HS-27A (cell line): ENCODE measurements at regions not wholly inside any gene's neighbourhood (a gene's known extent, or its start where the extent isn't known, plus 50 kb on each side); places are given as distances from the start of the nearest gene placed in this dataset.
"Not testable (repeated sequence)": the region's sequence is repeated elsewhere in the genome, so short reads cannot be mapped to it uniquely, and the experiment has no call there.

Experiments
- DNase-seq: peaks from one replicate; pipeline ENCODE4 v3.0.0-alpha.2; 2012; ENCODE audit warnings: low read depth, missing footprints

DNA sequence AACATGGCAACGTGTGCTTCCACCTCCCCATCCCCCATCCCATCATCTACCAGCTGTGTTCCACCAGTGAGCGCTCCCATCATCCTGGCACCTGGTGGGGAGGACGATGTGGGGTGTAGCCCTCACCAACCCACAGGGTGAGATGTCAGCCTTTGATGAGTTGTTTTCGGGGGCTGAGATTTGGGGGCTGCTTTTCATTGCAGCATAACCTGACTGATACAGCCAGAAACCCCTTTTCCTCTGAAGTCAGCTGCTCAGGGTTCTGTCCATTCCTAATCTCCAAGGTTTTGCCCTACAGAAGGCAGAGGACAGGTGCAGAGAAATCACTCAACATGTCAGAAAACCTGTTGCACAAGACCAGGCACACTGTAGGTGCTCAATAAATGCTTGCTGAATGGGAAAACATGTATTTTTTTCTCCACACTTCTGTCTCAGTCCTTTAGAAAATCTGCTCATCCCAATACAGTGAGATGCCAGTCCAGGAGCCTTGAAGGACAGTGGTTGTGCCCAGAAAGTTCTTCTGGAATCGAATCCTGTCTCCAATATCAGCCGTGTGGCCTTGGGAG is 239.8 kb downstream of the RBM19 start:
- DNase-seq = no peak

DNA sequence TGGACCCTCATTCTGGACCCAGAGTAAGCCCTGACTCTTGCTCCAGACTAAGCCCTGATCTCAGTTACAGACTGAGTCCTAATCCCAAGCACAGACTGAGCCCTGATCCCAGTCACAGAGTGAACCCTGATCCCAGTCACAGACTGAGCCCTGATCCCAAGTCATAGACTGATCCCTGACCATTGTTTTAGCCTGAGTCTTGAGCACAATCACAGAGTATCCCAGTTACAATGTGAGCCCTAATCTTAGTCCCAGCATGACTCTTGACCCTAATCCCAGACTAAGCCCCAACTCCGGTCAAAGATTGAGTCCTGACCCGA is 240.6 kb downstream of the RBM19 start:
- DNase-seq = no peak

DNA sequence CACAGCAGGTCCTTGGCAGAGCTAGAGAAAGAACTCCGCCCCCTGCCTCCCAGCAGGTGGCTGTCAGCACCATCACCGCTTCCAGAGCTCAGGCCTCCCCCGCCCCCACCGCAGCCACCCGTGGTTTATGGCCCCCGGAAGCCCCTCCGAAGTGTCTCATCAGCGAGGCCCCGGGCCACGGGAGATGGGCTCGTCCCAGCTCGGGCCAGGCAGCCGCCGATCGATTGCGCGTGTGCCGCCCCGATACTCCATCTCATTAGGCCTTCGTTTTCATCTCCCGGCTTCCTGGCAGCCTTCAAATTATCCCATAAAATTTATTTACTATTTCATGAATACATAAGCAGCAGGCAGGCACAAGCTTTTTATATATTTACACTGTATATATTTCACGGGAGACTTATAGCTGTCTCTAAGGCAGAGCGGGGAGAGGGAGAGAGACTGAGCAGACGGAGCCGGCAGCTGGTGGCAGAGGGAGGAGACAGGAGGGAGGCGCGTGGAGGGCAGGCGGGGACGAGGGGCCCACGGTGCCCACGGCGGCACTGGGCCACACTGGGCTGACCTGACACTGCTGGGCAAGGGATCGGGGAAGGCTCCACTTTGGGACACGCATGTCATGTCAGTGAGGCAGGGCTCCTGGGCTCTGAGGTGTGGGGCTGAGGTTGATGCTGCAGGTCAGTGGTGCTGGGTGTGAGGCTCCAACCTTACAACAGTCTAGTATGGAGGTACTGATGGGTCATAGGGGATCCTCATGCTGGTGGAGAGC is 241.2 kb downstream of the RBM19 start:
- no peak for DNase-seq

DNA sequence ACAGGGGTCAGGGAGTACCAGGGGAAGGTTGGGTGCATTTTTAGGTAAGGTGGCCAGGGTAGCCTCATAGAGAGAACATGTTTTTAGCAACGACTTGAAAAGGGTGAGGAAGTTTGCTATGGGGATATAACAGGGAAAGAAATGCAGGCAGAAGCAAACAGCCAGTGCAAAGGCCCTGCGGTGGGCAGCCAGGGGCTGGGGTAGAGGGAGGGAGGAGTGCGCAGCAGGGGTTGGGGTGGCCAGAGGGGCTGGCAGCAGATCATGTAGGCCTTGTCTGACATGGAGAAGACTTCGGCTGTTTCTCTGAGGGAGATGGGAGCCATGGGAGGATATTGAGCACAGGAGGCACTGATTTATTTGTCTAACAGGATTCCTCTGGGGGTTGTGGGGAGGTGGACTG is 242.5 kb downstream of the RBM19 start:
- DNase-seq = no peak

DNA sequence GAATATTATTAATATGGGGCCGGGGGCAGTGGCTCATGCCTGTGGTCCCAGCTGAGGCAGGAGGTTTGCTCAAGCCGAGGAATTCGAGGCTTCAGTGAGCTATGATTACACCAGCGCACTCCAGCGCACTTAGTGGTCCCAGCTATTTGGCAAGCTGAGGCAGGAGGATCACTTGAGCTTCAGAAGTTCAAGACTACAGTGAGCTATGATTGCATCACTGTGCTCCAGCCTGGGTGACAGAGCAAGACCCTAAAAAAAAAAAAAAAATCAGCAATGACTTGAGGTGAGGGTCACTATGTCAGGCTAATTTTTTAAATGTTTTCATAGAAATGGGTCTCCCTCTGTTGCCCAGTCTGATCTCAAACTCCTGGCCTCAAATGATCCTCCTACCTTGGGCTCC is 243.4 kb downstream of the RBM19 start:
- DNase-seq = no peak

DNA sequence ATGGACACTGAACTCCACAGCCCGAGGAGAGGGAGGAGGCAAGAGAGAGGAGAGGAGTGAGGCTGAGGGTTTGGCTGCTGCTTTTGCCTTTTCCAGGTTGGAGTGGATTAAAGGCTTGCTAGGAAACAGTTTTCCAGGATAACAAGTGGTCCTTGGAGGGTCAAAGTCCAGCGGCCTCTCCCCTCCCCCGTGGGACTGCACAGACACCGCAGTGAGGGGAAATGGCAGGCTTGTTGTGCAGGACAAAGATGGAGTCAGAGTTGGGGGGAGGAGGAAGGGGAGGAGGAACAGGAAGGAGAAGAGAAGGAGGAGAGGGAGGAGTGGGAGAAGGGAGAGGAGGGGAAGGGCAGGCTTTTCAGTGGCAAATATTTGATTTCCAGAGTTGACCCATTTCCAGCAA is 245.5 kb downstream of the RBM19 start:
- no peak for DNase-seq

DNA sequence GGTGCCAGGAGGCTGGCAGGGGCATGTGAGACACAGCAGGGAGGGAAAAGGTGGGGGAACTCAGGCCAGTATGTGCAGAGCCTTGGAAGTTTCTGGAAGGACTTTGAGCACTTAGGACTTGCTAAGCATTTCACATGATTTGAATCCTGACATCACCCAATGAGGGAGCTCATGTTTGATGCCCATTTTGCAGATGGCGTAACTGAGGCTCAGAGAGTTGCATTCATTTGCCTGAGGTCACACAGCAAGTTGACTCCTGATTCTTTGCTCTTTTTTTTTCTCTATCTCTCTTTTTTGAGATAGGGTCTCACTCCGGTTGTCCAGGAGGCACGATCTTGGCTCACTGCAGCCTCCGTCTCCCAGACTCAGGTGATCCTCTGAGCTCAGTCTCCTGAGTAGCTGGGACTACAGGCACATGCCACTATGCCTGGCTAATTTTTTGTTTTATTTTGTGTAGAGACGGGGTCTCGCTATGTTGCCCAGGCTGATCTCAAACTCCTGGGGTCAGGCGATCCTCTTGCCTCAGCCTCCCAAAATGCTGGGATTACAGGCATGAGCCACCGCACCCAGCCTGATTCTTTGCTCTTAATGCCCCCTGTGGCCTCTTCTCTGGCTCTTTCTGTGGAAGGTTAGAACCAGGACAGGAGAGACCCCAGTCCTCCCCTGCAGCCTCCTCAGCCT is 246.1 kb downstream of the RBM19 start:
- DNase-seq = no peak

DNA sequence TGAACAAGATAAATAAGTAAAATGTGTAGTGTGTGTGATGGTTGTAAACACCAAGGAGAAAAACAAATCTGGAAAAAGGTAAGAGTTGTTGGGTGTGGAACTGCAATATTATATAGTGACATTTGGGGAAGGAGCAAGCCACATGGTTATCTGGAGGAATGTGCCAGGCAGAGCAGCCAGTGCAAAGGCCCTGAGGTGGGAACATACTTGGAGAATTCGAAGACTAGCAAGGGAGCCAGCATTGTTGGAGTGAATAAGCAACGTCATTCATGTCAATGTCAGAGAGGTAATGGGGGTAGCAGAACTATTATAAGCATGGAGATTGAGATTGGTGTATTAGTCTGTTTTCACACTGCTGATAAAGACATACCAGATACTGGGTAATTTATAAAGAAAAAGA is 241.5 kb upstream of the LHX5 start:
- DNase-seq = no peak

DNA sequence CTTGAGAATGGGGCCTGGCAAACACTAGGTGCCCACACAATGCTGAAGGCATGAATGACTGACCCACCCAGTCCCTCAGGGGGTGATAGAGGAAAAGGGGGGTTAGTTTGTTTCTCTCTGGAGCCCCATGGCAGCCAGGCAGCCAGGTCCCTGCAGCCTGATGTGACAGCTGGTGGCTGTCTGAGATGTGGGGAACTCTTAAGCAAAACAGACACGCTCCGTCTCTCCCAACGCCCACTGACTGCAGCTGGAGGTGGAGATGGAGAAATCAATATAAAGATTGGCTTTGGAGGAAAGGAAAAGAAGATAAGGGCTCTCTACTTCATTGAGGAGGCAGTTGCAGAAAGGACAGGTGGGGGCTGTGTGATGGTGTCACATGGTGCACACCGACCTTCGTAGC is 240.8 kb upstream of the LHX5 start:
- no peak for DNase-seq

DNA sequence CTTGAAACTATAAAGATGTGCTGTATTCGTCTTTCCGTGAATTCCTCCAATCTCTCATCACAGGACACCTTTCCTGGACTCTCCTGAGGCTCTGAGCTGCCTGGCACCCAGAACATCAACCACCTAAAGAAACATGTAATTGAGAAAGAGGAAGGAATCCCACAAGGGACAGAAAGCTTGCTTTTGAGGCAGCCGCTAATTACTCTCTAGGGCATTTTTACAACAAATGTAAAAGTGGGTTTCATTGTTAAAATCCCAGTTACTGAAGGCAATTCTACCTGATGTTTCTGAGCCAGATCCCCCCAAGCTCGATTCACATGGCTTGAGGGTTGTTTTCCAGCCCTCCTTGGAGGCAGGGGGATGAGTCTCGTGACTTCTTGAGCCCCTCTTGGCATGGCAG is 238.5 kb upstream of the LHX5 start:
- DNase-seq = no peak

DNA sequence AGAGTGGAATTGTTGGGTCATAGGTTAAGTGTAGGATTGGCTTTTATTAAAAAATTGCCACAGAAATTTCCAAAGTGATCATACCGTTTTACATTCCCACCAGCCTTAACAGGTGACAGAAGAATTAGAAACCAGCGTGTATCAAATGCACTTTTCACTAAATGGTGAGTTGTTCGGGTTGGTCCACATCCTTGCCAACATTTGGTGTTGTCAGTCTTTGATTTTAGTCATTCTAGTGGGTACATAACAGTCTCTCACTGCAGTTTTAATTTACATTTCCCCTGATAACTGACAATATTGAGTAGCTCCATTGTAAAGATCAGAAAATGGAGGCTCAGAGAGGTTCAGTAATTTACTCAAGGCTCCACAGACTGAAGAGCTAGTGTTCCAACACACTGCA is 237.8 kb upstream of the LHX5 start:
- no peak for DNase-seq

DNA sequence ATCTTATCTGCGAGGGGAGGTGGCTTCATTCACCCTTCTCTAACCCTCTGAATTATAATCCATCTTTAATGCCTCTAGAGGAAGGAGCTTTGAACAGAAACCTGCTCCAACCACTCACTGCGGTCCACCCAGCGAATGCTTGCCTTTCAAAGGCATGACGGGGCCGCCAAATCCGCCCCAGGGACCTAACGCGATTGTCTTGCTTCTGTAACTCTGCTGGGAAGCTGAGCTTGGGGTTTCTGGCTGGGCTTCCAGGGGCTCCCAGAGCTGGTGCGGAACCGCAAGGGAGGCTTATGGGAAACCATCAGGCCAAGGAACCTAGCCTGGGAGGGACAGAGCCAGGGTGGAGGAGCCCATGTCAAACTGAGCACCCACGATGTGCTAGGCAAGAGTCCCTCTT is 231.2 kb upstream of the LHX5 start:
- DNase-seq = no peak

DNA sequence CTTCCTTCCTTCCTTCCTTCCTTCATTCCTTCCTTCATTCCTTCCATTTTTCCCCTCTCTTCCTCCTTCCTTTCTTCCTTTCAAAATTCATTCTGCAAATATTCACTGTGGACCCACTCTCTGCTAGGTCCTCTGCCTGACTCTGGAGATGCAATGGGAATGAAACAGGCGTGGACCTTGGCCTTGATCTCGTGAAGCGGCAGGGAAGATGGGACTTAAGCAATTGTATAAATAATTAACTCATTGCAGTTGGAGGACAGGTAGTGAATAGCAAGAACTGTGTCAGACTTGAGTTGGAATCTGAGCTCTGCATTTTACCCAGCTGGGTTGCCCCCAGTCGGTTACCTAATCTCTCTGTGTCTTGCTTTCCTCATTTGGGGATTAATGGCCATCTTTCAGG is 230.6 kb upstream of the LHX5 start:
- no peak for DNase-seq

DNA sequence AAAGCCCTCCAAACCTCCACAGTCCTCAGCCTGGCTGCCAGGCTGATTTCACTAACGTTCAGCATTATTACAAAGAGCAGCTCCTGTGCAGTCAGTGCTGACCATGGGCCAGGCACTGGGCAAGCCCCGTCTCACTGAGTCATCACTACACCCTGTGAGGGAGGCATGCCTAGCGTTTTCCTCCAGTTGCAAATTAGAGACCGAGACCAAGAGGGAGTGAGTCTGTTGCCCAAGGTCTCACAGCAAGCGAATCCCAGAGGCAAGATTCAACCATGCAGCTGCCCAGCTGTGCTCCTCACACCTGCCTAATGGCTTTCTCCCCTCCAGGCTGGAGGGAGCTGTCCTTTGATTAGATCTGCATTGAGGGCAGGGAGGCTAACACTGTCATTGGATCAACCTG is 229.3 kb upstream of the LHX5 start:
- DNase-seq = peak; percentile 12

DNA sequence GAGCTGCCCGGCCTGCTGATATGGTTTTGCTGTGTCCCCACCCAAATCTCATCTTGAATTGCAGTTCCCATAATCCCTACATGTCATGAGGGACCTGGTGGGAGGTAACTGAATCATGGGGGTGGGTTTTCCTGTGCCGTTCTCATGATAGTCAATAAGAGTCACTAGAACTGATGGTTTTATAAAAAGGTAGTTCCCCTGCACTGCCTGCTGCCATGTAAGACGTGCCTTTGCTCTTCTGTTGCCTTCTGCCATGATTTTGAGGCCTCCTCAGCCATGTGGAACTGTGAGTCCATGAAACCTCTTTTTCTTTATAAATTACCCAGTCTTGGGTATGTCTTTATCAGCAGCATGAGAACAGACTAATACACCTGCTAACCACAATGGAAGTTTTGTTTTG is 228.3 kb upstream of the LHX5 start:
- DNase-seq = not testable (repeated sequence)

DNA sequence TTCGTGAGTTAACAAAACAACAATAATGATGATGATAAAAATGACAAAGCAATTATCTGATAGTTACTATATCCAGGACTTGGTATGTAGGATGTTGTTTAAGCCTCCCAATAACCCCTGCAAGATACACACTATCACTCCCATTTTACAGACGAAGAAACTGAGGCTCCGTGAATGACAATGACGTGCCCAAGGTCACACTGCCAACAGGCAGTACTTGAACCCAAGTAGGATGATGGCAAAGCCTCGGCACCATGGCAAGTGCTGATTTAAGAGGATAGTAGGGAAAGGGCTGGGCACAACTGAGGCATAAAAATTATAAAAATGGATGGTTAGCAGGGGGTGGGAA is 226.8 kb upstream of the LHX5 start:
- no peak for DNase-seq

DNA sequence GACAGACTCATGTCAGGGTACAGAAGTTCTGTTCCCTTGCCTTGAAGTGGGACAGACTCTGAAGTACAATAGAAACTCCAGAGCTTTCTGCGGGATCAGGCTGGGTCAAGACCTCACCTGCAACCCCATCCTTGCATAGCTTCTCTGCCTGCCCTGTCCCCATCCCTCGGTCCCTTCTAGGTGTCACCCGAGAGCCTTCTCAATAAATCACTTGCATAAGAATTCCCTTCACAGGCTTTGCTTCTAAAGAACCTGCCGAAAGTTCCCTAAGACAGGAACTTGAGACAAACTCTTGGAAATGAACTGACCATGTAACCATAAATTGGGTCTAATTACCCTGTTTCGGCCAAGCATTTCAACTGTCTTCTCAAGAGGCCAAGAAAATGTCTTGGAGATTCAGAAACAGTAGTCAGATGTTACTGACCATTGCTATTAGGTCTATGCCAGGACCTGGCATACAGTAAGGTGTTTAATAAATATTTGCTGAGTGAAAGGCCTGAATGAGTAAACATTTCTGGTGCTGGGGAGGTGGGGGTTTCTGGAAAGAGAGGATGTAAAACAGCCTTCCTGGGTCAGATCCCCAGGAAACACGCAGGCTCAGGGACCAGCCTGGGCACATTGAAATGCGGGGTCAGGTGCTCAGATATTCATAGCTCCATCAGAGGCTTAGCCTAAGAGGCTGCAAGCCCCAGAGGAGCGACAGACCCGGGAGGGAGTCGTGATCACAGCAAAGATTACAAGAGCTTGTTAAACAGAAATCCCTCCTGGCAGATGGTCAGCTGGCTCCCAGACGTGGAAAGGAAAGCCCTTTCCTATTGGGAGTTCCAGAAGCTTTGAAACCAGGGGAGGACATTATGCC is 226.2 kb upstream of the LHX5 start:
- no peak for DNase-seq

DNA sequence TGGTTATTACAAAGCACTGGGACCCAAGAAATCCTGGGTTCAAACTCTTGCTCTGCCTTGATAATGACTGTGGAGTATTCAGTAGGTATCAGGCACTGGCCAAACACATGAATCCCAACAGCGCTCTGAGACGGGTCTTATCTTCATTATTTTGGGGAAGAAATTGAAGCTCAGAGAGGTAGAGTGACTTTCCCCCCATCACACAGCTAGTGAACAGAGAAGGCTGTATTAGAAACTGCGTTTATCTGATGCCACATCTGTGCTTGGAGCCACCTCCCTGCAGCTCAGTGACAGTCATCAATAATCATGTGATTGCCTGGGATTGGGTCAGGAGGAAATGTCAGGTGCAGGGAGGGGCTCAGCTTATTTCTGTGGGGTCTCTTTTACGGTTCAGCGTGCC is 225.4 kb upstream of the LHX5 start:
- DNase-seq = no peak

DNA sequence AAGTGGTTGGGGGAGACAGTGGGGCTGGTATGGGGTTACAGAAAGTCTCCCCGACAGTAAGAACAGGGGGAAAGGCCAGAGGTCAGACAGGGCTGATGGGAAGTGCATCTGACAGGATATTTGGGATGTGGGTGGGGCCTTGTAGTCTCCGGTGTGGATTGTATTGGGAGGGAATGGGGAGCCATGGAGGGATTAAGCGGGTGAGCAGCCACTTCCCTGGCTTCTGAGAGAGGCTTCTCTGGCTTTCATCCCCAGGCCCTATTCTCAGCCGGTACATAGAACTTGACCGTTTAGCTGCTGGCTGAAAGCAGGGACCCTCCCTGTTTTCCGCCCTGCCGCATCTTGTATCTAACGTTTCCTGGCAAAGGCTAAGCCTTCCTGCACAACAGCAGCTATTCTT is 222.0 kb upstream of the LHX5 start:
- DNase-seq = no peak

DNA sequence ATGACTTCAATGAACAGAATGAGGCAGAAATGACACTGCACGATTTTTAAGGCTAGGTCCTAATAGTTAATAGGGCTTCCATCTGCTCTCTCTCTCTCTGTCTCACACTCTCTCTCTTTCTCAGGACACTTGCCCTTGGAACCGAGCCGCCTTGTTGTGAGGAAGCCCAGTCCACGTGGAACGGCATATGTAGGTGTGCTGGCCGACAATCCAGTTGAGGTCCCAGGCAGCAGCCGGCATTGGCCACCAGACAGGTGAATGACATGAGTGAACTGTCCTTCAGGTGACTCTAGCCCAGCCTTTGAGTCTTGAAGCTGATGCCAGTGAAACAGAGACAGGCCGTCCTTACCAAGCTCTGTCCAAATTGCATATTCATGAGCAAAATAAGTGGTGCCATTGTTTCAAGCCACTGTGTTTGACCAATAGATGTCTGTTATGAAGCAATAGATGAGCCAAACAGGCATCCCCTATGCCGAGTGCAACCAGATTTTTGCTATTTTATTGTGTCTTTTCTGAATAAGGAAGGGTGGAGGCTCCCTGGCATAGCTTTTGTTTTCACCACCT is 217.5 kb upstream of the LHX5 start:
- DNase-seq = no peak

DNA sequence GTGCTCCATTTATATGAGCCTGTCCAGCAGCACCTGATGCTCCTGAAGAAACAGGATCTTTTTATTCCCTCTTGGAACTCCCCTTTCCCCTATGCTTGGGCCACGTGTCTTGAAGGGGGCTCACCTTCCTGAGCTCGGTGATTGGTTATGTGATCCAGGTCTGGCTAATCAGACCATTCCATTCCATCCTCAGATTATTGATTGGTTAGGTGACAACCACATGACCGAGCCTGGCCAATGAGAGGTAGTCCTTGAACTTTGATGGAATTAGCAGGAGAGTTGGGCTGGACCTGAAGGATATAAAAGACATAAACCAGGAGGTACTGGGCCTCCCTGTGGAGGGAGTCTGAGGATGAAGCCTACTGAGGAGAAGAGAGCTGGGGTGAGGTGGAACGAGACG is 216.6 kb upstream of the LHX5 start:
- DNase-seq = no peak

DNA sequence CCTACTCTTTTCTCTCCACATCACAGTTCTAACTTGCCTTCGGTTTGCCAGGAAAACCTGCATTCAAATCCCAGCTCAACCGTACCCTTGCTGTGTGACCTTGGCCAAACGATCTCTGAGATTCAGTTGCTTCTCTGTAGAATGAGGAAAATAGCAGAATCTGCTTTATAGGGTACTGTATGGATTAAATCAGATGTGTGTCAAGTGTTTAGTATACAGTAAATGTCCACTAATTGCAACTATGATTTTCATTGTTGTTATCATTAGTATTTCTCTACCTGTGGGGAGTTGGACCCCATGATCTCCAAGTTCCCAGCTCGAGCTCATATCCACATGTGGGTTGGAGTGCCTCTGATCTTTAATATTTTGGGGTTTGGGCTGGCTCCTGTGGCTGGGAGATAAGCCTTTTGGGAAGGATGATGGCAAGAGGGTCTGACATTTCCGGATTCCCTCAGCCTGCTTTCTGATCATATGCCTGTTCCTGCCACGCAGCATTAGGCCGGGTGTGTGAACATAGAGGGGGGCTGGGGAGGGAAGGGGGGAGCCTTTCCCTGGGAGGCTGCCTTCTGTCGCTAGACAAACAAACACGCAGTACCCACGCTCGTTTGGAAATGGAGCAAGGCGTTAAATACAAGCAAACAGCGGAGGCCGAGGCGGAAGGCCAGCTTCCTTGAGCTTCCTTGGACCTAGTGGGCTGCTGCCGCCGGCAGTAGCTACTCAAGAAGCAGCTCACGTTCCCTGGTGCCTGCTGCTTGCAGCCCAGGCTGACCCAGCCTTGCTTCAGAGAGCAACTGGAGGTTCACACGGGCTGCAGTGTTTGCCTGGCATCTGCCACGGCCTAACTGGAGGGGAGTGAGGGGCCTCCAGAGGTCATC is 213.5 kb upstream of the LHX5 start:
- no peak for DNase-seq
